Skeletal muscle tissue (tissue), 3 donors: ENCODE measurements at regions not wholly inside any gene's neighbourhood (a gene's known extent, or its start where the extent isn't known, plus 50 kb on each side); places are given as distances from the start of the nearest gene placed in this dataset.

Experiments used
- H3K27ac ChIP-seq: one replicate; pipeline ENCODE4 v1.7.0; 2013; ENCODE audit warnings: mild to moderate bottlenecking, low read depth, low read length, inconsistent platforms
- H3K27me3 ChIP-seq, 3 donors: one replicate each; pipeline ENCODE4 v1.7.0; 2013; ENCODE audit warnings: low read length in 3 of 3; ENCODE audit not compliant: control insufficient read depth in 3 of 3, insufficient read depth in 3 of 3
- H3K36me3 ChIP-seq, 3 donors: one replicate each; pipeline ENCODE4 v1.7.0; 2013; ENCODE audit warnings: low read length in 3 of 3; ENCODE audit not compliant: control insufficient read depth in 3 of 3, insufficient read depth in 3 of 3
- H3K4me1 ChIP-seq, 3 donors: one replicate each; pipeline ENCODE4 v1.7.0; 2013; ENCODE audit warnings: low read length in 3 of 3, mild to moderate bottlenecking in 3 of 3; ENCODE audit not compliant: control insufficient read depth in 3 of 3, insufficient read depth in 3 of 3
- H3K4me3 ChIP-seq, 3 donors: one replicate each; pipeline ENCODE4 v1.7.0; 2013; ENCODE audit warnings: low read length in 3 of 3
- H3K9ac ChIP-seq, 3 donors: one replicate each; pipeline ENCODE4 v1.7.0; 2013; ENCODE audit warnings: low read length in 3 of 3, mild to moderate bottlenecking in 3 of 3, moderate library complexity in 2 of 3, low read depth in 1 of 3
- H3K9me3 ChIP-seq, 3 donors: one replicate each; pipeline ENCODE4 v1.7.0; 2013; ENCODE audit warnings: low read length in 3 of 3; ENCODE audit not compliant: control insufficient read depth in 3 of 3
- donor health status: Osteomylitis.

DNA sequence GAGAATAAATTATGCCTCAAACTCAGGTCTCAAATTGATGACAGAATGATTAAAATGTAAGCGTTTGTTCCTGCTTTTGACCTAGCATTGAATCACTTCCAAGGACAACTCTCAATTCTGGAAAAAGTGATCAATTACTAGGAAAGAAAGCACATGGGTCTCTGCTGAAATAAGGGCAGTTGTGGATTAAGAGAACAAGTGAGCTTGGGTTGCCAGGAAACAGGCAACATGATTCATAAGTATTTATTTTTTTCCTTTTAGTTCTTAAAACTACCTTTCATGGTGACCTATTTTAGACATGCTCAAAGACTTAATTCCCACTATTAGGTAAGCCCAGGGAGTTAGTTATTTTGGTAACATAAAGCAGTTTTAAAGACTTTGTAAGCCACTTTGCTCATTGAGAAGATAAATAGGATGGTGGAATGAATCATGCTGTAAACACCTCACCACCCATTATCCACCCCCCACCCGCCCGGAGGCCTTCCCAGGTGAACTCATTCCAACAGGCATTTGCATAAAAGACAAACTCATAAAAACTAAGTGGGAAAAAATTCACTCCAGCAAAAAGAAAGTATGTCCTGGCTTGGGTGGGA lies 728.3 kb downstream of the SORCS1 start:
- Histone ChIP-seq H3K27me3 (no peaks in the 10 kb centered on the region), H3K4me1 (no peaks in the 10 kb centered on the region), H3K4me3 (no peak overlapping the region), H3K9ac (no peak overlapping the region), H3K27ac (no peak overlapping the region), H3K9me3 (no peaks in the 10 kb centered on the region), H3K36me3 (no peaks in the 10 kb centered on the region)

DNA sequence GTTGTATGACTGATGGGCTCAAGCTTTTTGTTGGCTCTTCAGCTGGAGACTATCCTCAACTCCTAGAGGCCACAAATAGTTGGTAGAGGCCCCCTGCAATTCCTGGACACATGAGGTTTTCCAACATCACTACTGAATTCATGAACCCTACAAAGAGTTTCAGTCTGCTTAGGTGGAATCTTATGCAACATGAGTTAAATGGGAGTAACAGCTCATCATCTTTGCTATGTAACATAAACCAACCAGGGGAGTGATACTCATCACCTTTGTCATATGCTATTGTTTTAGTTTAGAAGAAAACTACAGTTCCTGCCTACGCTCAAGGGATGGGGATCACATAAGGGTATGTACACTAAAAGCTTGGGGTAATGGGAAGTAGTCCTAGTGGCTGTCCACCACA lies 729.4 kb downstream of the SORCS1 start:
- H3K36me3 ChIP-seq: no peaks in the 10 kb centered on the region
- H3K4me3 ChIP-seq: no peak overlapping the region

DNA sequence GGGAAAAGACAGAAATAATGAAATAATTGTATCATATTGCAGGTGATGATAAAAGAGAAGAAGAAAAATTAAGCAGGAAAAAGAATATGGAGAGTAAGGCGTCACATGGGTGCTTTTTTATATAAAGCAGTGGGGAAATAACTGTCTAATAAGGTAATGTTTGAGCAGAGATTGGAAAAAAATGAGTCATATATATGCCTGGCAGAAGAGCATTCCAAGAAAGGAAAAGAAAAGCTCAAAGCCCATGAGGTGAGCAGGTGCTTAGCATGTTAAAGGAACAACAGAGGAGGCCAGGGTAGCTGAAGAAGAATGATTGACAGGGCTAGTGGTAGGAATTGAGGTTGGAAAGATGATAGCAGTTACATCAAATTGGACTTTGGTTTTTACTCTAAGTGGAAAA lies 739.5 kb downstream of the SORCS1 start:
- Histone ChIP-seq H3K4me3 (no peak overlapping the region), H3K27ac (no peak overlapping the region), H3K36me3 (no peaks in the 10 kb centered on the region), H3K9me3 (no peaks in the 10 kb centered on the region), H3K9ac (no peak overlapping the region), H3K4me1 (no peaks in the 10 kb centered on the region), H3K27me3 (no peaks in the 10 kb centered on the region)

More for the DNA sequence above, 729.4 kb downstream of the SORCS1 start:
- no peaks in the 10 kb centered on the region for H3K27me3 ChIP-seq
- no peaks in the 10 kb centered on the region for H3K4me1 ChIP-seq
- no peak overlapping the region for H3K27ac ChIP-seq
- H3K9ac ChIP-seq: no peak overlapping the region
- no peaks in the 10 kb centered on the region for H3K9me3 ChIP-seq

DNA sequence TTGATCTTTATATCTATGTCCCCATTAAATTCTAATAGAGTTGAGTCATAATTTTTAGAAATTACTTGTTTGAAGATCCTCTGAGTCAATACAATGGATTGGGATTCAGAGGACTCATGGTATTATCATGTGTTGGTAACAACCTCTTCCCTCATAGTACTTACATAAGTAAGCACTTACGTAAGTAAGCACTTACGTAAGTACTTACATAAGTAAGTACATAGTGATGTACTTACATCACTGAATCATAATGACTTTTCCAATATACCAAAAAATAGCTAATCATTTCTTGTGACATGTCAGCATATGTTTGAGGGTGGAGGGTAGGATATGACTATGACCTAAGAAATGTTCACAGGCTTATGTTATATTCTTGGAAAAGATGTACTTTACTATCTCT lies 740.5 kb downstream of the SORCS1 start:
- Histone ChIP-seq H3K9ac (no peak overlapping the region), H3K4me1 (no peaks in the 10 kb centered on the region)

DNA sequence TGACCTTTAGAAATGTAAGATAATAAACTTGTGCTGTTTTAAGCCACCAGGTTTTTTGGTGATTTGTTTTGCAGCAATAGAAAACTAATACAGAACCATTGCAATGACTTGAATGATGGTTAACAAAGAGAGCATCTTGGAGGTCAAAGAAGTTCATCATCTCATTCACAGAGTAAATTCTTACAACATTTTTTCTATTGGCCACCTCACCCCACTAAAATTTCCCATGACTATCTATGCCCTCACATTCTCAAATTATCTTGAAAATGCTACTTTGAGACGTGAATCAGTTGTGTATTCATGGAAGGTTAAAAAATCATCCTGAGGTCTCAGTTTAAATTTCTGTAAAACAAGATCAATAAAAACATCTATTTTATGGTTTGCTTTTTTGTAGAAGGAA lies 754.2 kb downstream of the SORCS1 start:
- Histone ChIP-seq H3K36me3 (no peaks in the 10 kb centered on the region), H3K4me1 (no peaks in the 10 kb centered on the region), H3K27ac (no peak overlapping the region), H3K27me3 (no peaks in the 10 kb centered on the region), H3K4me3 (no peak overlapping the region), H3K9ac (no peak overlapping the region), H3K9me3 (no peaks in the 10 kb centered on the region)

More for the DNA sequence above, 740.5 kb downstream of the SORCS1 start:
- Histone ChIP-seq H3K36me3 (no peaks in the 10 kb centered on the region), H3K27ac (no peak overlapping the region), H3K27me3 (no peaks in the 10 kb centered on the region), H3K4me3 (no peak overlapping the region), H3K9me3 (no peaks in the 10 kb centered on the region)

DNA sequence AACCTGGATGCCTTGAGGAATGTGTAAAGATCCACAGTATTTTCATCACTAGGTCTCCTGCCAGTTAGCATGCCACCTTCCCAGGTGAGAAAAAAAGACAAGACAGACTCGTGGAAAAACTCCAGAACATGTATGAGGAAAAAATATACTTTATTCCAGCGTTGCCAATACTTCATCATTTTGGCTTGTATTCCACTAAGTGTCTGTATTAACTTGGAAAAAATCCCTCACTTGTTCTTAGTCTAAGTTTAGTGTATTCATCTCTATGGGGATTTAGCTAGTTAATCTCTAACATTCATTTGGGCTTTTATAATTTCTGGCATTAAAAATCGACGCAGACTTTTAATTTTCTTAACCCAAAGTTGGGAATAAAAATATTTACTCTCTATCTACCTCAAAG lies 759.4 kb downstream of the SORCS1 start:
- no peak overlapping the region for H3K9ac ChIP-seq
- H3K27ac ChIP-seq: no peak overlapping the region
- H3K4me1 ChIP-seq: no peaks in the 10 kb centered on the region
- H3K36me3 ChIP-seq: no peaks in the 10 kb centered on the region
- no peaks in the 10 kb centered on the region for H3K9me3 ChIP-seq
- no peaks in the 10 kb centered on the region for H3K27me3 ChIP-seq
- no peak overlapping the region for H3K4me3 ChIP-seq

DNA sequence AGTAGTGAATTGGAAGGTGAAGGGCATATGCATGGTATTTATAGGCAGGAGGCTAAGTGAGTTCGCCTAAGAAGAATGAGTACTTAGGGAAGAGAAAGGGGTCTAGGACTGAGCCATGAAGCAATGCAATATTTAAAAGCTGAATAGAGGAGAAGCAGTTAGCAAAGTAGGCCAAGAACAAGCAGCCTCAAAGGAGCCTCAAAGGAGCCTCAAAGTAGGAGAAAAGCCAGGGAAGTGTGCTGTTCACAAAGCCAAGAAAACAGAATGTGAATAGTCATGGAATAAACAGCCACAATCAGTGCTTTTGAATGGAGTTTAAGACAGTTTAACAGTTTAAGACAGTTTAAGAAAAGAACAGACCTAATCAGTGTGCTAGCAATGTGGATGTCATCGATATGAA lies 762.0 kb downstream of the SORCS1 start:
- Histone ChIP-seq H3K4me1 (no peaks in the 10 kb centered on the region), H3K4me3 (no peak overlapping the region), H3K9me3 (no peaks in the 10 kb centered on the region), H3K36me3 (no peaks in the 10 kb centered on the region), H3K9ac (no peak overlapping the region), H3K27me3 (no peaks in the 10 kb centered on the region), H3K27ac (no peak overlapping the region)

DNA sequence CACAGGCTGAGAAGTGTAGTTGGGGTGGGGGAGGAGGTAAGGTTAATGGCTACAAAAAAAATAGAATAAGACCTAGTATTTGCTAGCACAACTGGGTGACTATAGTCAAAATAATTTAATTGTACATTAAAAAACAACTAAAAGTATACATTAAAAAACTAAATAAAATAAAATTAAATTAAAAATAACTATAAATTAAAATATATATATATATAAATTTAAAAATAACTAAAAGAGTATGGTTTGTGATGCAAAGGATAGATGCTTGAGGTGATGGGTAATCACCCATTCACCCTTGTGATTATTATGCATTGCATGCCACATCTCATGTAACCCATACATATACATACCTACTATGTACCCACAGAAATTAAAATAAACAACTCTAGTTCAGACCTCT lies 762.5 kb downstream of the SORCS1 start:
- H3K4me1 ChIP-seq: no peaks in the 10 kb centered on the region
- no peaks in the 10 kb centered on the region for H3K9me3 ChIP-seq
- no peak overlapping the region for H3K9ac ChIP-seq
- H3K27me3 ChIP-seq: no peaks in the 10 kb centered on the region
- no peak overlapping the region for H3K27ac ChIP-seq
- H3K4me3 ChIP-seq: no peak overlapping the region
- no peaks in the 10 kb centered on the region for H3K36me3 ChIP-seq

DNA sequence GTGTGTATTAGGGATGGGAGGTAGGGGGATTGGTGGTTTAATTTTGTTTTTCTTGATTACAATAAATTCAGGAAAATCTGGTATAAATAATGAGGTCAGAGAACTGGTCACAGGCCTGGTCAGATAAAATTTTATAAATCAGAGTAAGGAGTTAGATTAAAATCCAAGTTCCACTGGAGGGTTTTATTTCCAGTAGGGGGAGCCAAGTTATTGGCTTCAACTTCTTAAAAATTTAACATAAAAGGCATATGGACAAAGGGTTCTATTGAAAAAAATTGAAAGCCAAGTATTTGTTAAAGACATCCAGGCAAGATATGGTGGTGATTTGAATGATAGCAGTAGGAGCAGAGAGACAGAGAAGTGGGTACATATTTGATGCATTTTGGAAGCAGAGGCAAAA lies 763.3 kb downstream of the SORCS1 start:
- Histone ChIP-seq H3K4me3 (no peak overlapping the region), H3K9ac (no peak overlapping the region), H3K9me3 (no peaks in the 10 kb centered on the region), H3K27me3 (no peaks in the 10 kb centered on the region), H3K27ac (no peak overlapping the region), H3K4me1 (no peaks in the 10 kb centered on the region), H3K36me3 (no peaks in the 10 kb centered on the region)

DNA sequence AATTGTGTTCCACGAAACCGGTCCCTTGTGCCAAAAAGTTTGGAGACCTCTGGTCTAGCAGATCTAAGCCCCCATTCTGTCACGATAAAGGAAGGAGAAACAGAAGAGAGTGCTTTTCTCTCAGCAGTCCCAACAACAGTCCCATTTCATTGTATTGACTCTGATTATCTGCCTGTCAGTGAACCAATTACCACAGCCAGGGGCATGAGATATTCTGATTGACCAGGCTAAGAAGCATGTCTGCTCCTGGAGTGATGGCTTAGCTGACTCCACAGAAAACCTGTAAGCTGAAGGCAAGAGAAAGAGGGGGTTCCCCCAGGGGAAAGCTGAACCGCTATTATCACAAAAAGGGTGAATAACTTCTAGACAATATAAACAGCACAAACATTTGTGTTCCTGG lies 765.4 kb downstream of the SORCS1 start:
- Histone ChIP-seq H3K27ac (no peak overlapping the region), H3K9ac (no peak overlapping the region), H3K9me3 (no peaks in the 10 kb centered on the region), H3K36me3 (no peaks in the 10 kb centered on the region), H3K4me3 (no peak overlapping the region), H3K27me3 (no peaks in the 10 kb centered on the region), H3K4me1 (no peaks in the 10 kb centered on the region)

DNA sequence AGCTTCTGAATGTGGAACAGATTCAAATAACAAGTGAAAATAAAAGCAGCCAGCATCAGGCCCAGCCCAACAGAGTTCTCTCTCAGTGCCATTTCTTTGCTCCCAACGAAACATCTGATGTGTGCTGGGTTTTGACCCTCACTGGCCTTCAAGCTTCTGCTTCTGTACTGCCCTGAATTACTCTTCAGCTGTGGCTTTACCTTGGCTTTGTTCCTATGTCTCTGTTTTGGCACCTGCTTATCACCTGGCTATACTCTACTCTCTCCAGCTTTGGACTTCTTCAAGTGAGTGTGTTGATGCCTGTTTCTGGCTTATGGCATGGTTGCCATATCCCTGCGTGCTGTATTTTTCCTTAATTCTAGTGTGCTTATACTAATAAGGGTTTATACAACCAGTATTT lies 768.3 kb downstream of the SORCS1 start:
- no peaks in the 10 kb centered on the region for H3K27me3 ChIP-seq
- H3K9ac ChIP-seq: no peak overlapping the region
- H3K9me3 ChIP-seq: no peaks in the 10 kb centered on the region
- no peaks in the 10 kb centered on the region for H3K4me1 ChIP-seq
- H3K4me3 ChIP-seq: no peak overlapping the region
- no peaks in the 10 kb centered on the region for H3K36me3 ChIP-seq
- H3K27ac ChIP-seq: no peak overlapping the region
